HepG2 (cell line): ENCODE measurements at regions not wholly inside any gene's neighbourhood (a gene's known extent, or its start where the extent isn't known, plus 50 kb on each side); places are given as distances from the start of the nearest gene placed in this dataset.

Experiments
- DMAP1 ChIP-seq: IDR thresholded peaks from 2 replicates; pipeline ENCODE4 v1.6.1; 2016
- EED ChIP-seq: sonication (generic); formaldehyde crosslinking; IDR thresholded peaks from 2 replicates; pipeline ENCODE4 v1.5.0; 2020; ENCODE audit warnings: mild to moderate bottlenecking, missing genetic modification reagents
- GPBP1L1 ChIP-seq: sonication (generic); formaldehyde crosslinking; IDR thresholded peaks from 2 replicates; pipeline ENCODE4 v1.5.0; 2020; ENCODE audit warnings: mild to moderate bottlenecking, missing genetic modification reagents
- GRHL1 ChIP-seq: sonication (generic); formaldehyde crosslinking; conservative IDR thresholded peaks from 2 replicates; pipeline ENCODE4 v1.8.0; 2022; ENCODE audit warnings: missing genetic modification reagents
- HNF4A ChIP-seq: sonication (generic); formaldehyde crosslinking; IDR thresholded peaks from 2 replicates; pipeline ENCODE4 v1.4.0; 2020; ENCODE audit warnings: missing genetic modification reagents
- HOXD1 ChIP-seq: sonication (generic); formaldehyde crosslinking; IDR thresholded peaks from 2 replicates; pipeline ENCODE4 v1.5.0; 2020; ENCODE audit warnings: missing genetic modification reagents
- IRF9 ChIP-seq: sonication (generic); formaldehyde crosslinking; IDR thresholded peaks from 2 replicates; pipeline ENCODE4 v1.8.0; 2022; ENCODE audit warnings: missing genetic modification reagents, mild to moderate bottlenecking, borderline replicate concordance
- KLF11 ChIP-seq: IDR thresholded peaks from 2 replicates; pipeline ENCODE4 v1.6.1; 2016; ENCODE audit warnings: missing compliant biosample characterization
- KLF6 ChIP-seq: IDR thresholded peaks from 2 replicates; pipeline ENCODE4 v1.8.0; 2016; ENCODE audit warnings: missing biosample characterization, missing genetic modification reagents
- NFE2 ChIP-seq: sonication (generic); formaldehyde crosslinking; IDR thresholded peaks from 2 replicates; pipeline ENCODE4 v1.4.0; 2020; ENCODE audit warnings: missing genetic modification reagents
- PHF5A ChIP-seq: IDR thresholded peaks from one replicate; pipeline ENCODE4 v1.6.1; 2018; ENCODE audit warnings: low read depth, missing genetic modification reagents; ENCODE audit not compliant: unreplicated experiment
- SIN3B ChIP-seq: fragments of 150-350 bp; IDR thresholded peaks from 2 replicates; pipeline ENCODE4 v1.6.1; 2014; ENCODE audit warnings: low read length
- SMAD3 ChIP-seq: sonication (generic); formaldehyde crosslinking; IDR thresholded peaks from 2 replicates; pipeline ENCODE4 v1.4.0; 2020; ENCODE audit warnings: missing genetic modification reagents
- SP140L ChIP-seq: sonication (generic); formaldehyde crosslinking; IDR thresholded peaks from 2 replicates; pipeline ENCODE4 v1.4.0; 2020; ENCODE audit warnings: missing genetic modification reagents, borderline replicate concordance
- SP4 ChIP-seq: sonication (generic); formaldehyde crosslinking; IDR thresholded peaks from 2 replicates; pipeline ENCODE4 v1.8.1; 2023; ENCODE audit warnings: mild to moderate bottlenecking, missing genetic modification reagents
- SP5 ChIP-seq: IDR thresholded peaks from 2 replicates; pipeline ENCODE4 v1.6.1; 2016; ENCODE audit warnings: low read depth, borderline replicate concordance
- TBX2 ChIP-seq: sonication (generic); formaldehyde crosslinking; IDR thresholded peaks from 2 replicates; pipeline ENCODE4 v1.5.0; 2020; ENCODE audit warnings: missing genetic modification reagents, mild to moderate bottlenecking, borderline replicate concordance
- UBTF ChIP-seq: sonication (generic); formaldehyde crosslinking; IDR thresholded peaks from 2 replicates; pipeline ENCODE4 v1.4.0; 2020; ENCODE audit warnings: mild to moderate bottlenecking, missing genetic modification reagents
- ZFP1 ChIP-seq: IDR thresholded peaks from 2 replicates; pipeline ENCODE4 v1.6.1; 2016
- ZNF235 ChIP-seq: sonication (generic); formaldehyde crosslinking; IDR thresholded peaks from 2 replicates; pipeline ENCODE4 v1.8.1; 2023; ENCODE audit warnings: mild to moderate bottlenecking, missing genetic modification reagents, borderline replicate concordance
- ZNF24 ChIP-seq: fragments of 450-650 bp; IDR thresholded peaks from 2 replicates; pipeline ENCODE4 v1.6.1; 2017; ENCODE audit warnings: antibody characterized with exemption, mild to moderate bottlenecking
- ZNF282 ChIP-seq: fragments of 450-650 bp; IDR thresholded peaks from 2 replicates; pipeline ENCODE4 v1.6.1; 2018; ENCODE audit not compliant: partially characterized antibody
- ZNF501 ChIP-seq: sonication (generic); formaldehyde crosslinking; IDR thresholded peaks from 2 replicates; pipeline ENCODE4 v1.5.1; 2020; ENCODE audit warnings: mild to moderate bottlenecking, moderate library complexity, missing genetic modification reagents
- ZNF567 ChIP-seq: sonication (generic); formaldehyde crosslinking; IDR thresholded peaks from 2 replicates; pipeline ENCODE4 v1.8.1; 2023; ENCODE audit warnings: mild to moderate bottlenecking, missing genetic modification reagents, borderline replicate concordance
- ZNF670 ChIP-seq: sonication (generic); formaldehyde crosslinking; IDR thresholded peaks from 2 replicates; pipeline ENCODE4 v1.8.0; 2022; ENCODE audit warnings: mild to moderate bottlenecking, missing genetic modification reagents, borderline replicate concordance
- ZNF784 ChIP-seq: sonication (generic); formaldehyde crosslinking; IDR thresholded peaks from 2 replicates; pipeline ENCODE4 v1.5.1; 2020; ENCODE audit warnings: missing genetic modification reagents, mild to moderate bottlenecking, borderline replicate concordance
- ZSCAN31 ChIP-seq: sonication (generic); formaldehyde crosslinking; IDR thresholded peaks from 2 replicates; pipeline ENCODE4 v1.5.0; 2020; ENCODE audit warnings: low read depth, mild to moderate bottlenecking, missing genetic modification reagents

GRCh38 chr2:63734510-63734909 lies 107.2 kb upstream of the UGP2 start (continued):
- TF ChIP-seq ZNF235 (CRISPR knock-in tag): no peak
- peak; percentile 97 for TF ChIP-seq SMAD3 (CRISPR knock-in tag)
- no peak for TF ChIP-seq GRHL1 (CRISPR knock-in tag)
- no peak for TF ChIP-seq GPBP1L1 (CRISPR knock-in tag)
- peak; percentile 76 for TF ChIP-seq PHF5A (CRISPR knock-in tag)
- TF ChIP-seq SIN3B: no peak
- no peak for TF ChIP-seq NFE2 (CRISPR knock-in tag)
- peak; percentile 62; the same call in 1 of the 2 replicates for TF ChIP-seq KLF6 (CRISPR knock-in tag)
- TF ChIP-seq HNF4A (CRISPR knock-in tag): peak; percentile 83
- no peak for TF ChIP-seq ZNF501 (CRISPR knock-in tag)
- peak; percentile 63; the same call in 1 of the 2 replicates for TF ChIP-seq ZNF670 (CRISPR knock-in tag)
- no peak for TF ChIP-seq UBTF
- 0 out of 2 replicates have a peak, but pooled peaks have one; percentile 71 for TF ChIP-seq SP140L (CRISPR knock-in tag)
- TF ChIP-seq HOXD1 (CRISPR knock-in tag): peak; percentile 31; the same call in 1 of the 2 replicates
- TF ChIP-seq ZSCAN31: no peak
- TF ChIP-seq EED (CRISPR knock-in tag): no peak
- TF ChIP-seq ZNF24: peak; percentile 65; the same call in 1 of the 2 replicates
- no peak for TF ChIP-seq ZNF282
- no peak for TF ChIP-seq ZNF784 (CRISPR knock-in tag)
- TF ChIP-seq KLF11: 0 out of 2 replicates have a peak, but pooled peaks have one; percentile 16
- 0 out of 2 replicates have a peak, but pooled peaks have one; percentile 30 for TF ChIP-seq DMAP1 (CRISPR knock-in tag)
- TF ChIP-seq ZNF567 (CRISPR knock-in tag): no peak
- TF ChIP-seq IRF9 (CRISPR knock-in tag): no peak
- peak; percentile 25; the same call in 1 of the 2 replicates for TF ChIP-seq TBX2 (CRISPR knock-in tag)
- no peak; the same call in 1 of the 2 replicates for TF ChIP-seq SP5 (CRISPR knock-in tag)
- peak; percentile 87 for TF ChIP-seq ZFP1 (CRISPR knock-in tag)
- TF ChIP-seq SP4: no peak
